Stimulated activated CD8-positive, alpha-beta memory T cell treated with anti-CD3 and anti-CD28 coated beads, Interleukin-7, amount 100 ng/mL, for 1 hour (primary cell): ENCODE measurements at regions not wholly inside any gene's neighbourhood (a gene's known extent, or its start where the extent isn't known, plus 50 kb on each side); places are given as distances from the start of the nearest gene placed in this dataset.

ENCODE experiments used
- DNase-seq, 2 donors: peaks; one replicate each; pipeline ENCODE4 v3.0.0-alpha.2; 2020; ENCODE audit warnings: low read depth in 2 of 2

GRCh38 chr7:22587322-22587721 is 87.3 kb upstream of the STEAP1B start:
- no peak for DNase-seq

GRCh38 chr7:22586786-22587140 is 86.8 kb upstream of the STEAP1B start:
- DNase-seq: no peak

GRCh38 chr7:22586101-22586785 is 86.3 kb upstream of the STEAP1B start:
- no peak for DNase-seq

- DNase-seq: no peak
Observed at GRCh38 chr7:22584179-22584578, 84.2 kb upstream of the STEAP1B start.

- no peak for DNase-seq
Observed at GRCh38 chr7:22582863-22583622, 83.1 kb upstream of the STEAP1B start.

- DNase-seq: no peak
Observed at GRCh38 chr7:22581099-22581498, 81.1 kb upstream of the STEAP1B start.

- no peak for DNase-seq
Observed at GRCh38 chr7:22579961-22580360, 80.0 kb upstream of the STEAP1B start.

GRCh38 chr7:22578007-22578733 is 78.2 kb upstream of the STEAP1B start:
- no peak for DNase-seq

GRCh38 chr7:22577470-22578001 is 77.5 kb upstream of the STEAP1B start:
- no peak for DNase-seq

- DNase-seq: no peak
Observed at GRCh38 chr7:22576612-22577469, 76.9 kb upstream of the STEAP1B start.

GRCh38 chr7:22574754-22575520 is 74.9 kb upstream of the STEAP1B start:
- DNase-seq: no peak

GRCh38 chr7:22572937-22573336 is 72.9 kb upstream of the STEAP1B start:
- no peak for DNase-seq

GRCh38 chr7:22572292-22572691 is 72.3 kb upstream of the STEAP1B start:
- no peak for DNase-seq

GRCh38 chr7:22571766-22572165 is 71.8 kb upstream of the STEAP1B start:
- no peak for DNase-seq

GRCh38 chr7:22569586-22570321 is 69.8 kb upstream of the STEAP1B start:
- no peak for DNase-seq

- DNase-seq: no peak
Observed at GRCh38 chr7:22566592-22566991, 66.6 kb upstream of the STEAP1B start.

GRCh38 chr7:22566176-22566575 is 66.2 kb upstream of the STEAP1B start:
- DNase-seq: no peak

- no peak for DNase-seq
Observed at GRCh38 chr7:22565315-22565811, 65.4 kb upstream of the STEAP1B start.

- DNase-seq: no peak
Observed at GRCh38 chr7:22564511-22565045, 64.6 kb upstream of the STEAP1B start.
